Coronary artery (tissue), 2 donors: ENCODE measurements at regions not wholly inside any gene's neighbourhood (a gene's known extent, or its start where the extent isn't known, plus 50 kb on each side); places are given as distances from the start of the nearest gene placed in this dataset.
"Not testable (repeated sequence)": the region's sequence is repeated elsewhere in the genome, so short reads cannot be mapped to it uniquely, and the experiment has no call there.

Experiments used
- DNase-seq: peaks from one replicate; pipeline ENCODE4 v3.0.0-alpha.2; 2017; ENCODE audit warnings: low spot score
- H3K27ac ChIP-seq, 2 donors: fragments of 200-600 bp; sonication (generic); one replicate each; pipeline ENCODE4 v1.5.1; 2016 to 2019
- H3K4me3 ChIP-seq: fragments of 200-600 bp; sonication (generic); 2 replicates; pipeline ENCODE4 v1.5.1; 2016; ENCODE audit warnings: mild to moderate bottlenecking, moderate library complexity
- CTCF ChIP-seq: fragments of 200-600 bp; sonication (generic); IDR thresholded peaks from one replicate; pipeline ENCODE4 v1.5.1; 2019; ENCODE audit warnings: antibody characterized with exemption

GRCh38 chr18:15005313-15006130 is 257.6 kb downstream of the ANKRD30B start:
- TF ChIP-seq CTCF = no peak
- no peak for DNase-seq
- no peak overlapping the region for H3K27ac ChIP-seq
- H3K4me3 ChIP-seq = no peak overlapping the region

GRCh38 chr18:15006616-15007015 is 258.6 kb downstream of the ANKRD30B start:
- not testable (repeated sequence) for H3K4me3 ChIP-seq, DNase-seq, H3K27ac ChIP-seq

- not testable (repeated sequence) for DNase-seq
Measured at GRCh38 chr18:15026041-15026440, 278.1 kb downstream of the ANKRD30B start.

GRCh38 chr18:15028037-15028436 is 280.1 kb downstream of the ANKRD30B start:
- not testable (repeated sequence) for DNase-seq, H3K4me3 ChIP-seq, H3K27ac ChIP-seq

More at GRCh38 chr18:15026041-15026440, 278.1 kb downstream of the ANKRD30B start:
- not testable (repeated sequence) for H3K27ac ChIP-seq, H3K4me3 ChIP-seq

- not testable (repeated sequence) for H3K27ac ChIP-seq, DNase-seq, H3K4me3 ChIP-seq
Measured at GRCh38 chr18:15060279-15060880, 312.4 kb downstream of the ANKRD30B start.

- not testable (repeated sequence) for H3K27ac ChIP-seq, H3K4me3 ChIP-seq, DNase-seq
Measured at GRCh38 chr18:15061289-15061896, 313.4 kb downstream of the ANKRD30B start.

GRCh38 chr18:15066434-15066833 is 318.5 kb downstream of the ANKRD30B start:
- not testable (repeated sequence) for H3K4me3 ChIP-seq, DNase-seq, H3K27ac ChIP-seq

- DNase-seq, H3K4me3 ChIP-seq, H3K27ac ChIP-seq: not testable (repeated sequence)
Measured at GRCh38 chr18:15071311-15071710, 323.3 kb downstream of the ANKRD30B start.
